Activated B cell treated with CpG ODN at 0.5 μM for 24 hours (primary cell): ENCODE measurements at regions not wholly inside any gene's neighbourhood (a gene's known extent, or its start where the extent isn't known, plus 50 kb on each side); places are given as distances from the start of the nearest gene placed in this dataset.
"Not testable (repeated sequence)": the region's sequence is repeated elsewhere in the genome, so short reads cannot be mapped to it uniquely, and the experiment has no call there.

ENCODE experiments used
- ATAC-seq: fragments of 200-7000 bp; cut with Tn5 transposase; one replicate; pipeline ENCODE4 v1.10.0; 2021; ENCODE audit warnings: low read depth, mild to moderate bottlenecking, moderate library complexity
- CTCF ChIA-PET: fragments of 350-600 bp; sonication (Branson Sonifier 250); formaldehyde crosslinking; loops from one replicate; lab custom pipeline; 2021; ENCODE audit warnings: antibody characterized with exemption; lab: Charles Lee
- POLR2A ChIA-PET: fragments of 350-600 bp; sonication (Branson Sonifier 250); formaldehyde crosslinking; loops from one replicate; lab custom pipeline; 2021; ENCODE audit warnings: antibody characterized with exemption; lab: Charles Lee
- DNase-seq: peaks from one replicate; pipeline ENCODE4 v3.0.0; 2022
- H3K27ac Mint-ChIP-seq: one replicate; pipeline ENCODE4 v1.8.0; 2020; ENCODE audit warnings: mixed read lengths
- H3K27me3 Mint-ChIP-seq: one replicate; pipeline ENCODE4 v1.8.0; 2021; ENCODE audit warnings: mixed read lengths
- H3K36me3 Mint-ChIP-seq: one replicate; pipeline ENCODE4 v1.8.0; 2021; ENCODE audit warnings: low read depth, mixed read lengths
- H3K4me1 Mint-ChIP-seq: one replicate; pipeline ENCODE4 v1.8.0; 2021; ENCODE audit warnings: mixed read lengths
- H3K4me3 Mint-ChIP-seq: one replicate; pipeline ENCODE4 v1.8.0; 2020; ENCODE audit warnings: mild to moderate bottlenecking, mixed read lengths
- H3K9me3 Mint-ChIP-seq: one replicate; pipeline ENCODE4 v1.8.0; 2020; ENCODE audit warnings: mixed read lengths
- intact Hi-C: fragments of 100-400 bp; cut with micrococcal nuclease; formaldehyde crosslinking; loops from one replicate; pipeline ENCODE4 v1.15.1; 2024
- TF ChIP-seq, protein P1 (sequence below): fragments of 200-600 bp; IDR thresholded peaks from one replicate; pipeline ENCODE4 v1.8.0; 2022; ENCODE audit warnings: antibody characterized with exemption, mild to moderate bottlenecking

DNA sequence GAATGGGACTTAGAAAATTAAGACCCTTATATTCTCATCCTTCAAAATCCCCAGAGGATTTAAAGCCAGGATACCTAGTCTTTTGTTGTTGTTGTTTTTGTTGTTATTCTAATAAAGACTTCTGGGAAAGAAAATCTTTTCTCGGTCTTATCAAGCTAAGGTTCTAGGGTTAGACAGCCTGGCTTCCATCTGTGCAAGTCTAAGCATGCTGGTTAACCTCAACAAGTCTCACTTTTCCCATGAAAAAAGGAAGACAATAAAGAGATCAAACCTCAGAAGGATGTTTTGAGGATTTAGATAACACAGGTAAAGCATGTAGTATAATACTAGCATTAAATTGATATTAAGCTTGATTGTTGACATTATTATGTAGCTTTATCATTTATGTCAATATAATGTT, 486.4 kb upstream of the SOX9 start:
- Mint-ChIP-seq H3K4me3 (no peak overlapping the region), H3K36me3 (no peaks in the 10 kb centered on the region), H3K4me1 (no peaks in the 10 kb centered on the region), H3K27me3 (no peaks in the 10 kb centered on the region), H3K9me3 (peaks cover 7% of the 10 kb centered on the region), H3K27ac (no peak overlapping the region)
- ChIA-PET CTCF (no interaction called here), POLR2A (no interaction called here)
- DNase-seq (no peak), ATAC-seq (no peak)
- intact Hi-C loops, result no loop called here
- TF ChIP-seq, protein P1, sequence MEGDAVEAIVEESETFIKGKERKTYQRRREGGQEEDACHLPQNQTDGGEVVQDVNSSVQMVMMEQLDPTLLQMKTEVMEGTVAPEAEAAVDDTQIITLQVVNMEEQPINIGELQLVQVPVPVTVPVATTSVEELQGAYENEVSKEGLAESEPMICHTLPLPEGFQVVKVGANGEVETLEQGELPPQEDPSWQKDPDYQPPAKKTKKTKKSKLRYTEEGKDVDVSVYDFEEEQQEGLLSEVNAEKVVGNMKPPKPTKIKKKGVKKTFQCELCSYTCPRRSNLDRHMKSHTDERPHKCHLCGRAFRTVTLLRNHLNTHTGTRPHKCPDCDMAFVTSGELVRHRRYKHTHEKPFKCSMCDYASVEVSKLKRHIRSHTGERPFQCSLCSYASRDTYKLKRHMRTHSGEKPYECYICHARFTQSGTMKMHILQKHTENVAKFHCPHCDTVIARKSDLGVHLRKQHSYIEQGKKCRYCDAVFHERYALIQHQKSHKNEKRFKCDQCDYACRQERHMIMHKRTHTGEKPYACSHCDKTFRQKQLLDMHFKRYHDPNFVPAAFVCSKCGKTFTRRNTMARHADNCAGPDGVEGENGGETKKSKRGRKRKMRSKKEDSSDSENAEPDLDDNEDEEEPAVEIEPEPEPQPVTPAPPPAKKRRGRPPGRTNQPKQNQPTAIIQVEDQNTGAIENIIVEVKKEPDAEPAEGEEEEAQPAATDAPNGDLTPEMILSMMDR, result no peak

DNA sequence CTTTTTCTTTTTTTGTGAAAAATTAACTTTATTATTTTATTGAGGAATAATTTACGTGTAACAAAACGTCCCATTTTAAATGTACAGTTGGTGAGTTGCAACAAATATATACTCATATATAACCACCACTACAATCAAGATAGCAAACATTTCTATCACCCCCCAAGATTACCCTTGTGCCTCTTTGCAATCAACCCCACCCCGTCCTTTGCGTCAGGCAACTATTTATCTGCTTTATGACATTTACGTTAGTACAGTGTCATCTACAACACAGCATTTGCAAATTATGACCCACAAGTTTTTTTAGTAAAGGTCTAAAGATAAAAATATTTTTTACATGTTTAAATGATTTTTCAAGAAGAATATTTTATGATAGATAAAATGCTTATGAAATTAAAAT, 485.6 kb upstream of the SOX9 start:
- H3K4me3 Mint-ChIP-seq, result no peak overlapping the region
- H3K36me3 Mint-ChIP-seq, result no peaks in the 10 kb centered on the region
- TF ChIP-seq, protein P1, result no peak
- no peak overlapping the region for H3K27ac Mint-ChIP-seq
- H3K27me3 Mint-ChIP-seq, result no peaks in the 10 kb centered on the region
- CTCF ChIA-PET, result no interaction called here
- intact Hi-C loops, result no loop called here
- H3K4me1 Mint-ChIP-seq, result no peaks in the 10 kb centered on the region
- POLR2A ChIA-PET, result no interaction called here
- H3K9me3 Mint-ChIP-seq, result peaks cover 6% of the 10 kb centered on the region
- DNase-seq (no peak), ATAC-seq (no peak)

DNA sequence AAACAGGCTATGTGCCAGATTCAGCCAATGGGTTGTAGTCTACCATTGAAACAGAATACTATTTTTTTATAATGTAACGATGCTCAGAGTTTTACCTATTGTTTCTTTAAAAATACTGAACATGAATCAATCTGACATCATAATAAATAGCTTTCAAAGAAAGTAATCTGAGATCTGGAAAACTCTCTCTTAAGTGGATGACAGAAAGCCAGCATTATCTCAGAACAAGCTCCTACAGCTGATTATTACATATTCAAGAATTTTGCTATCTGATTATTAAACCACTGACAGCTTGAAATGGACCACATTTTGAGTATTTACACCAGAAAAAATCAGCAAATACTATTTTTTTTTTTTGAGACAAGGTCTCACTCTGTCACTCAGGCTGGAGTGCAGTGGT, 484.2 kb upstream of the SOX9 start:
- H3K4me3 Mint-ChIP-seq, result no peak overlapping the region
- H3K4me1 Mint-ChIP-seq, result no peaks in the 10 kb centered on the region
- POLR2A ChIA-PET, result no interaction called here
- CTCF ChIA-PET, result no interaction called here
- no peaks in the 10 kb centered on the region for H3K27me3 Mint-ChIP-seq
- no peaks in the 10 kb centered on the region for H3K36me3 Mint-ChIP-seq
- intact Hi-C loops, result no loop called here
- DNase-seq (no peak), ATAC-seq (no peak)
- H3K27ac Mint-ChIP-seq, result no peak overlapping the region
- TF ChIP-seq, protein P1, result no peak
- peaks cover 5% of the 10 kb centered on the region for H3K9me3 Mint-ChIP-seq

DNA sequence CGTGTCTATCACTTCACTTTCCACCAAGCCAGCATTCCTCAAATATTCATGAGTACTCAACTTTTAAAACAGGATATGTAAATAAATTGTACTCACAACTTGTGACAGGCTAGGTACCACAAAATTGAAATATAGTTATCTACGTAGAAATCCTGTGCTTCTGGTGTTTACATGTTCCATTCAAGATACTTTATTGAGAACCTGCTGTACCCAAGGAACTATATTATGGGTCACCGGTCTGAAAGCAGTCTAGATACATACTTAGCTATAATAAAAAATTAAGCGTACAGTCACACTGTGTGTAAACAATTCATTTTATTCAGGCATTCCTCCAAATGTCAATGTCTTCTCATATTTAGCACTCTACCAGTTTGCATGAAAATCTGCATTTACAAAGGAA, 482.2 kb upstream of the SOX9 start:
- ChIA-PET POLR2A (no interaction called here), CTCF (no interaction called here)
- intact Hi-C loops, result no loop called here
- H3K27ac Mint-ChIP-seq, result no peak overlapping the region
- H3K4me3 Mint-ChIP-seq, result no peak overlapping the region
- no peaks in the 10 kb centered on the region for H3K36me3 Mint-ChIP-seq
- H3K9me3 Mint-ChIP-seq, result peaks cover 2% of the 10 kb centered on the region
- TF ChIP-seq, protein P1, result no peak
- no peaks in the 10 kb centered on the region for H3K27me3 Mint-ChIP-seq
- ATAC-seq, result no peak
- H3K4me1 Mint-ChIP-seq, result no peaks in the 10 kb centered on the region
- no peak for DNase-seq

DNA sequence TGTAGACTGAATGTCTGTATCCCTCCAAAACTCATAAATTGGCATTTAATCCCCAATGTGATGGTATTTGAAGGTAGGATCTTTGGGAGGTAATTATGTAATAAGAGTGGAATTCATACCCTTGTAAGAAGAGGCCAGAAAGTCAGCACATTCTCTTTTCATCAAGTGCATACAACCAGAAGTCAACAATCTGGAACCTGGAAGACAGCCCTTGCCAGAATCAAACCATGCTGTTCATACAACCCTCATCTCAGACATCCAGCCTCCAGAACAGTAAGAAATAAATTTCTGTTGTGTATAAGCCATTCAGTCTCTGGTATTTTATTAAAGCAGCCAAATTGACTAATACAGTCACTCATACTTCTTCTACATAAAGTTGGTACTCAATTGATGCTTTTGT, 481.0 kb upstream of the SOX9 start:
- ChIA-PET CTCF (no interaction called here), POLR2A (no interaction called here)
- intact Hi-C loops, result no loop called here
- Mint-ChIP-seq H3K9me3 (peaks cover 2% of the 10 kb centered on the region), H3K36me3 (no peaks in the 10 kb centered on the region), H3K27me3 (no peaks in the 10 kb centered on the region), H3K4me1 (no peaks in the 10 kb centered on the region), H3K27ac (no peak overlapping the region), H3K4me3 (no peak overlapping the region)
- TF ChIP-seq, protein P1, result no peak
- ATAC-seq (no peak), DNase-seq (no peak)

DNA sequence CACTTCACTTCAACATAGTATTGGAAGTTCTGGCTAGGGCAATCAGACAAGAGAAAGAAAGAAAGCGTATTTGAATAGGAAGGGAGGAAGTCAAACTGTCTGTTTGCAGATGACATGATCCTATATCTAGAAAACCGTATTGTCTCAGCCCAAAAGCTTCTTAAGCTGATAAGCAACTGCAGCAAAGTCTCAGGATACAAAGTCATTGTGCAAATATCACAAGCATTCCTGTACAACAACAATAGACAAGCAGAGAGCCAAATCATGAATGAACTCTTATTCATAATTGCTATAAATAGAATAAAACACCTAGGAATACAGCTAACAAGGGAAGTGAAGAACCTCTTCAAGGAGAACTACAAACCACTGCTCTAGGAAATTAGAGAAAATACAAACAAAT, 473.9 kb upstream of the SOX9 start:
- H3K27me3 Mint-ChIP-seq, CTCF ChIA-PET, H3K27ac Mint-ChIP-seq, H3K4me1 Mint-ChIP-seq, POLR2A ChIA-PET, intact Hi-C loops, H3K36me3 Mint-ChIP-seq, H3K4me3 Mint-ChIP-seq, DNase-seq, ATAC-seq: not testable (repeated sequence)
- H3K9me3 Mint-ChIP-seq, result peaks cover 16% of the 10 kb centered on the region

DNA sequence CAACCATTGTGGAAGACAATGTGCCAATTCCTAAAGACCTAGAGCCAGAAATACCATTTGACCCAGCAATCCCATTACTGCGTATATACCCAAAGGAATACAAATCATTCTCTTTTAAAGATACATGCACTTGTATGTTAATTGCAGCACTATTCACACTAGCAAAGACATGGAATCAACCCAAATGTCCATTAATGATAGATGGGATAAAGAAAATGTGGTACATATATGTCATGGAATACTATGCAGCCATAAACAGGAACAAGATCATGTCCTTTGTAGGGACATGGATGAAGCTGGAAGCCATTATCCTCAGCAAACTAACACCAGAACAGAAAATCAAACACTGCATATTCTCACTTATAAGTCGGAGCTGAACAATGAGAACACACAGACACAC, 472.5 kb upstream of the SOX9 start:
- H3K36me3 Mint-ChIP-seq, POLR2A ChIA-PET, H3K27ac Mint-ChIP-seq, ATAC-seq, H3K4me3 Mint-ChIP-seq, intact Hi-C loops, DNase-seq, CTCF ChIA-PET, H3K27me3 Mint-ChIP-seq, H3K4me1 Mint-ChIP-seq: not testable (repeated sequence)
- peaks cover 16% of the 10 kb centered on the region for H3K9me3 Mint-ChIP-seq
